D721Med (cell line): ENCODE measurements at regions not wholly inside any gene's neighbourhood (a gene's known extent, or its start where the extent isn't known, plus 50 kb on each side); places are given as distances from the start of the nearest gene placed in this dataset.

Experiments used
- DNase-seq: peaks from one replicate; pipeline ENCODE4 v3.0.0; 2011; ENCODE audit warnings: low spot score; ENCODE audit not compliant: insufficient read length
- FAIRE-seq: peaks from 2 replicates; lab custom pipeline; 2011; peaks lifted over from hg19 to GRCh38; lab: Jason Lieb, UNC
- CTCF ChIP-seq: IDR thresholded peaks from 2 replicates; pipeline ENCODE4 v1.5.1; 2012; ENCODE audit warnings: mild to moderate bottlenecking, control low read depth; ENCODE audit not compliant: insufficient read depth; ENCODE audit errors: missing control alignments

DNA sequence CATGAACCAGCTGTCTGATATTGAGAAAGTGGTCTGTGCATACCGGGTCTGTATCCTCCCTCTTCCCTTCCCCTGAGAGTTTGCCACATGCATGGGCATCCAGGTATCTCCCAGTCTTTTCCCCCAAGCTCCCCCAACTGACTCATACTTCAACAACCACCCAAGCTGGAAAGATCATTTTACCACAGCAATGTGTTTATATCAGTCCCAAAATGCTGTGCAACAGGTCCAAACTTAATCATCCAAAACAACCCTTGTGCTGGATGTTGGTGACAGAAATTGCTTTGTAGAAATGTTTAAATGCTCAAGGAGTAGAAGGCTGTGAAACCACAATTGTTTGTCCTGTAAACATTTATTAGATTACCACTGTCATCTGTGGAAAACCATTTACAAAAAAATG, 286.8 kb upstream of the KLF3 start:
- no peak for TF ChIP-seq CTCF
- no peak for FAIRE-seq
- DNase-seq = no peak

GRCh38 chr4:38378478-38378877, 285.5 kb upstream of the KLF3 start:
- FAIRE-seq = no peak
- TF ChIP-seq CTCF = no peak
- no peak for DNase-seq

DNA sequence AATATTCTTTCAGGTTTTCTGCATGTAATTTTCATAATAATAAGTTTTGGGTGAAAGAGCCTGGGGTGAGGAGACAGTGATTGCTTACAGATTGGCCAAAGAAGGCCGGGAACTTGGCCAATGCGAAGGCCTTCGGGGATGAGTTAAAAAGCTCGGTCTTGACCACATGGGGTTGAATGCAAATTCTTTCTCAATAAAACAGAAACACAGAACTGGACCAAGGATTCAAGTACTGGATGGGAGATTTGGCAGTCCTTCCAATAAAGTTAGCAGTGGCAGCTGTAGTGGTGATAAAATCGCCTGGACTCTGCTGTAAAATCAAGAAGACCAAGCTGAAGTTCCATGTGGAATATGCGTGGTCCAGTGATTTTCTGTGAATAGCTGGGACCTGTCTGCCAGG, 282.2 kb upstream of the KLF3 start:
- DNase-seq (no peak), FAIRE-seq (no peak)
- no peak for TF ChIP-seq CTCF

GRCh38 chr4:38382520-38382919, 281.5 kb upstream of the KLF3 start:
- no peak for FAIRE-seq
- TF ChIP-seq CTCF = no peak
- no peak for DNase-seq

- DNase-seq (no peak), FAIRE-seq (no peak)
- no peak for TF ChIP-seq CTCF
These were observed 280.3 kb upstream of the KLF3 start for GRCh38 chr4:38383646-38384121.

DNA sequence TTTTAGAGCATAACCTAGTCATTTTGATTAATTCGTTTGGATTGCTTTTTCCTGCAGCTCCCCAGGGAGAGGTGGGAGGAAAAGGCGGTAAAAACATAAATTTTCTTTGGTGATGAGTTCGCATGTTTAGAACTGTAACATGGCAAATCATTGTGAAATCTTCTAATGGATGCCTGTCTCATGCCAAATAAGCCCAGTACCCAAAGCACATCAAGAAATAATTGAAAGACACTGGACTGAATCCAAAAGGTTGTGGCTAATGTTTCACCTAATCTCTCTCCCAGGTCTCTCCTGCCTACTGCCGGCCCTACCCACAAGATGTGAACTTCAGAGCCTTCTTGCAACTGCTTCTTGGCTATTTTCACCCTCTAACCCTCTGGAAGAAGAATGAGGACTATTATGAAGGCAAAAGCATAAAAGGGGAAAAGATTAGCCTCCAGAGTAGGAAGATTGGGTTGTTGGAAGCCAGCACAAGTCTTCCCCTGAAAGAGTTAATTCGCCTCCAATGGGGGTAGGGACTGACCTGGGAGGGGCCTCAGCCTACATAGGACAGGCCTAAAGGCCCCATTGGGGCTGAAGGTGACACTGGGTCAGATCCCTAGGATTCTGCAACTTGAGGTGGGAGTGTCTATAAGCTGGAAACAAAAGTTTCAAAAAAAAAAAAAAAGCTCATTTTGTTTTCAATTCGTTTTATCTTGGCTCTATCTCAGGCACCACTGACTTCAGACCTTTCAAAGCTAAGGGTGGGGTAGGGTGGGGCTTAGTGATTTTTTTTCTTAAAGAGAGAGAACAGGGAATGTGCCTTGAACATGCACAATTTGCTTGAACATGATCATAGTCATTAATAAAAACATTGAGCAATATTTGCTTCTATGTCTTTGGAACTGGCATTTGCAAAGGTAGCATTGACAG, 278.6 kb upstream of the KLF3 start:
- FAIRE-seq = no peak
- TF ChIP-seq CTCF = no peak
- no peak for DNase-seq

GRCh38 chr4:38386005-38386551, 277.9 kb upstream of the KLF3 start:
- DNase-seq = no peak
- no peak for FAIRE-seq

More at GRCh38 chr4:38386005-38386551, 277.9 kb upstream of the KLF3 start:
- TF ChIP-seq CTCF = no peak
